ENCODE measurements at regions not wholly inside any gene's neighbourhood (a gene's known extent, or its start where the extent isn't known, plus 50 kb on each side); places are given as distances from the start of the nearest gene placed in this dataset.

DNA sequence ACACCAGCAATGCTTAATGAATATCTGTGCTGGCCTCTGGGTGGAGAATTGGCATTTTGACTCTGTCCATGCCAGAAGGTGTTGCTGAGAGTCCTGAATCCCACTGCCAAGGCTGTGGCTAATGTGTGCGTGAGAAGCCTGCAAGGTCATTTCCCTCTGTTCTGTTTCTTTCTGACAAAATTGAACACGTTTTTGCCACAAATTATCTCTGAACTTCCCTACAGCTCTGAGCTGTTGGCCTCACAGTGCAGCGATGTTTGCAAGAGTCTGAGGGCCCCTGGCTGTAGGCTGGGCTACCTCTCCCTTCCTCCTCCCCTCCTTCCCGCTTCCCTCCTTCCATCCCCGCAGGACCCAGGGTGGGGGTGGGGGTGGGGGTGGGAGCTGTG lies 154.1 kb upstream of the HS6ST1 start:
- TF ChIP-seq, protein P1, sequence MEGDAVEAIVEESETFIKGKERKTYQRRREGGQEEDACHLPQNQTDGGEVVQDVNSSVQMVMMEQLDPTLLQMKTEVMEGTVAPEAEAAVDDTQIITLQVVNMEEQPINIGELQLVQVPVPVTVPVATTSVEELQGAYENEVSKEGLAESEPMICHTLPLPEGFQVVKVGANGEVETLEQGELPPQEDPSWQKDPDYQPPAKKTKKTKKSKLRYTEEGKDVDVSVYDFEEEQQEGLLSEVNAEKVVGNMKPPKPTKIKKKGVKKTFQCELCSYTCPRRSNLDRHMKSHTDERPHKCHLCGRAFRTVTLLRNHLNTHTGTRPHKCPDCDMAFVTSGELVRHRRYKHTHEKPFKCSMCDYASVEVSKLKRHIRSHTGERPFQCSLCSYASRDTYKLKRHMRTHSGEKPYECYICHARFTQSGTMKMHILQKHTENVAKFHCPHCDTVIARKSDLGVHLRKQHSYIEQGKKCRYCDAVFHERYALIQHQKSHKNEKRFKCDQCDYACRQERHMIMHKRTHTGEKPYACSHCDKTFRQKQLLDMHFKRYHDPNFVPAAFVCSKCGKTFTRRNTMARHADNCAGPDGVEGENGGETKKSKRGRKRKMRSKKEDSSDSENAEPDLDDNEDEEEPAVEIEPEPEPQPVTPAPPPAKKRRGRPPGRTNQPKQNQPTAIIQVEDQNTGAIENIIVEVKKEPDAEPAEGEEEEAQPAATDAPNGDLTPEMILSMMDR (IDR thresholded peaks at IDR 0.05; ENCODE audit: low read length): no peak
- TF ChIP-seq EZH2 (optimal IDR thresholded peaks at IDR 0.05; ENCODE audit: low read depth, low read length): no peak
